ENCODE measurements at regions not wholly inside any gene's neighbourhood (a gene's known extent, or its start where the extent isn't known, plus 50 kb on each side); places are given as distances from the start of the nearest gene placed in this dataset.

DNA sequence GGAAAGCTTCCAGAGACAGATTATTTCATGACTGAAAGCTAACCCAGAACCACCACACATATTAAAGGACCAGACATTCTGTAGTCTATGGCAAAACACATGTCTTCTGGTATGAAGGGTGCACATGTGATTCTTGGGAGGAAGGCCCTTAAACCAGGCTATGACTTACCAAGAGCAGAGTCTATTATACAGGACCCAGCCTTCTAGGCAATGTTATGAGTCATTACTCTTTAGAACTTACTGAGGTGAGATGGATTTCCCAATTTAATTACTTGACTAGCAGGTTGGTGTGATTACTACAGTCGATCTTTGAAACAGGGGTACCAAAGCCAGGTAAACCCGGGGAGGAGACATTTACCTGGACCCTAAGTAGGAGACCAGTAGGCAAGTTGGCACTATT is 350.8 kb downstream of the TRIB2 start:
- dilution Hi-C loops (cut with MboI; ENCODE audit: extremely low pct_ligation_motif_present, low sequenced_read_pairs) = no loop called here
- POLR2A ChIA-PET = no interaction called here
- no peaks in the 10 kb centered on the region for H4K20me1 ChIP-seq (replicated peaks; ENCODE audit: control insufficient read depth, extremely low read depth, insufficient read depth, low read length)
- H3K9me3 ChIP-seq (replicated peaks; ENCODE audit: control insufficient read depth, insufficient read depth, low read length) = no peaks in the 10 kb centered on the region
- BruUV-seq (replicated peaks) = no TSS peak
- no peak overlapping the region for H3K27ac ChIP-seq (ENCODE audit: insufficient read depth, low read depth, low read length)
- DNase-seq (ENCODE audit: low read depth, low spot score) (no peak), FAIRE-seq (no peak)
- no peak overlapping the region for H3K9ac ChIP-seq (replicated peaks; ENCODE audit: extremely low read depth, insufficient read depth, low read length)
- no peaks in the 10 kb centered on the region for H3K27me3 ChIP-seq (ENCODE audit: control insufficient read depth in 2 of 2, insufficient read depth in 2 of 2, low read length in 2 of 2)
- no peak overlapping the region for H3K4me2 ChIP-seq (ENCODE audit: insufficient read depth, low read length)
- no peak for TF ChIP-seq POLR2AphosphoS5 (IDR thresholded peaks at IDR 0.05; ENCODE audit: insufficient read depth, low read depth, low read length)
- TF ChIP-seq FOS (IDR thresholded peaks at IDR 0.05; ENCODE audit: borderline replicate concordance, insufficient read depth, low read length) = no peak
- TF ChIP-seq GATA2 (IDR thresholded peaks at IDR 0.05; ENCODE audit: insufficient read depth, insufficient read length, low read depth, low read length) = no peak
- TF ChIP-seq MYC (IDR thresholded peaks at IDR 0.05; ENCODE audit: low read depth, low read length) = no peak
- no peak for TF ChIP-seq EZH2 (IDR thresholded peaks at IDR 0.05; ENCODE audit: borderline replicate concordance, low read depth, low read length, severe bottlenecking)
- no peak for TF ChIP-seq JUN (IDR thresholded peaks at IDR 0.05; ENCODE audit: borderline replicate concordance, insufficient read depth, insufficient read length, low read depth)
- TF ChIP-seq CTCF (IDR thresholded peaks at IDR 0.05; ENCODE audit: extremely low read depth in 1 of 2, insufficient read depth in 1 of 2, low read depth in 1 of 2, low read length in 2 of 2) = no peak
- TF ChIP-seq POLR2A (IDR thresholded peaks at IDR 0.05; ENCODE audit: low read depth, low read length) = no peak
- H3K4me3 ChIP-seq (replicated peaks in 1 of 3; ENCODE audit: insufficient read depth in 1 of 3, low read depth in 1 of 3, low read length in 3 of 3) = no peak overlapping the region
- CTCF ChIA-PET = no interaction called here
- no peaks in the 10 kb centered on the region for H3K79me2 ChIP-seq (ENCODE audit: control insufficient read depth, insufficient read depth, low read length)
- no peaks in the 10 kb centered on the region for H3K36me3 ChIP-seq (ENCODE audit: control insufficient read depth in 2 of 2, extremely low read depth in 1 of 2, insufficient read depth in 2 of 2, low read length in 2 of 2)
- H3K9me1 ChIP-seq (replicated peaks; ENCODE audit: control insufficient read depth, extremely low read depth, insufficient read depth, low read length) = no peaks in the 10 kb centered on the region
- intact Hi-C loops (cut with micrococcal nuclease) = no loop called here
- H2AFZ ChIP-seq (ENCODE audit: low read depth, low read length) = no peak overlapping the region
- H3K4me1 ChIP-seq (ENCODE audit: control insufficient read depth, extremely low read depth, insufficient read depth, low read length) = no peaks in the 10 kb centered on the region

Measured in endothelial cell of umbilical vein (primary cell).